IMR-90 (cell line): ENCODE measurements at regions not wholly inside any gene's neighbourhood (a gene's known extent, or its start where the extent isn't known, plus 50 kb on each side); places are given as distances from the start of the nearest gene placed in this dataset.

ENCODE experiments used
- CHD1 ChIP-seq: IDR thresholded peaks from 2 replicates; pipeline ENCODE4 v1.6.1; 2012; ENCODE audit warnings: low read depth, low read length, improper control_type of control experiment
- CTCF ChIP-seq: conservative IDR thresholded peaks from 2 replicates; pipeline ENCODE4 v1.5.1; 2012; ENCODE audit warnings: mild to moderate bottlenecking, low read depth, low read length, improper control_type of control experiment
- MAZ ChIP-seq: IDR thresholded peaks from 2 replicates; pipeline ENCODE4 v1.6.1; 2012; ENCODE audit warnings: low read depth, mild to moderate bottlenecking, low read length, improper control_type of control experiment, moderate library complexity, borderline replicate concordance
- POLR2A ChIP-seq: IDR thresholded peaks from 2 replicates; pipeline ENCODE4 v1.6.1; 2012; ENCODE audit warnings: mild to moderate bottlenecking, low read depth, low read length
- RCOR1 ChIP-seq: IDR thresholded peaks from 2 replicates; pipeline ENCODE4 v1.6.1; 2012; ENCODE audit warnings: mild to moderate bottlenecking, low read length, improper control_type of control experiment; ENCODE audit not compliant: insufficient replicate concordance
- USF2 ChIP-seq: fragments of 150-350 bp; IDR thresholded peaks from 2 replicates; pipeline ENCODE4 v1.6.1; 2017; ENCODE audit warnings: mild to moderate bottlenecking, antibody characterized with exemption, low read length, low read depth

GRCh38 chr6:96467814-96468213 is 53.8 kb upstream of the UFL1 start:
- TF ChIP-seq POLR2A (no peak), CHD1 (no peak), RCOR1 (no peak), MAZ (no peak), CTCF (no peak), USF2 (no peak)
